ENCODE measurements at regions not wholly inside any gene's neighbourhood (a gene's known extent, or its start where the extent isn't known, plus 50 kb on each side); places are given as distances from the start of the nearest gene placed in this dataset.

- no peak for DNase-seq
These were observed 302.4 kb upstream of the PDZRN3 start for GRCh38 chr3:73927203-73927570.

DNA sequence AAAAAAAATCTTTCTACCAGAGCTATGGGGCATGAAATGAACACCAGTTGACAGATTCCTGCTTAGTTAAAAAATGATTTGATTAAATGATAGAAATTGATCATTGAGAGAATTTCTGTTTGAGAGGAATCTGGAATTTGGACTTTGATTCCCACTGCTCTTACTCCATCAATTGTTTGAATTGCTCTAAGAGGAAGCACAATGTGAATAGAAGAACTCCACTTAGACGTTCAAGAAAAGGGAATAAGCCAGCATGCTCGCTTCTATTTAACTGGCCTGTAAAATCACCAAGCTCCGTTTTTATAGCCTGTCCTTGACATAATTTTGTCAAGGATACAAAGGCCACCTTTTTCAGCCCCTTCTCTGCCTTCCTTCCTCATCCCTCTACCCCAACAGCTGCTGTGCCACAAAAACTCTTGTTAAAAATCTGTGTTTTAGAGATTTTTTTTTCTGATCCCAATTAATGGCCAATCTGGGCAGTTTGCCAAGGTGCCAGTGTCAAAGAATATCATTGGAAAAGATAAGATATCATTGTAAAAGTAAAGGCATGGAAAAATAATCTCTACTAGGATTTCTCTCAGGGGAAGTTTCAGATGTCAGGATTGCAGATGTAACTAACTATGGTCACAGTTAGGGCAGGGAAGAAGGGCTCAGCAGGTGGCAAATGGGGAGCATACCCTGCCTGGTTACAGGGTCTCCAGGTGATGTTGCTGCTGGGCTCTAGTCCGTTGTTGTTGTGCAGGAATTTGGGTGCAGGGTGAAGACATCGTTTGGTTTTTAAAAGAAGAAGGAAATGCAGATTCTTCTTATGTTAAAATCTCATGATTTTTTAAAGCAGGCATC, 301.8 kb upstream of the PDZRN3 start:
- peak; percentile 2 for DNase-seq

GRCh38 chr3:73925011-73925410, 300.3 kb upstream of the PDZRN3 start:
- DNase-seq: no peak

- DNase-seq: no peak
These were observed 299.3 kb upstream of the PDZRN3 start for GRCh38 chr3:73924048-73924447.

GRCh38 chr3:73917643-73918042, 292.9 kb upstream of the PDZRN3 start:
- DNase-seq: no peak

GRCh38 chr3:73915886-73916285, 291.1 kb upstream of the PDZRN3 start:
- no peak for DNase-seq

- no peak for DNase-seq
These were observed 283.5 kb upstream of the PDZRN3 start for GRCh38 chr3:73908218-73908617.

- DNase-seq: no peak
These were observed 276.9 kb upstream of the PDZRN3 start for GRCh38 chr3:73901686-73902085.

DNA sequence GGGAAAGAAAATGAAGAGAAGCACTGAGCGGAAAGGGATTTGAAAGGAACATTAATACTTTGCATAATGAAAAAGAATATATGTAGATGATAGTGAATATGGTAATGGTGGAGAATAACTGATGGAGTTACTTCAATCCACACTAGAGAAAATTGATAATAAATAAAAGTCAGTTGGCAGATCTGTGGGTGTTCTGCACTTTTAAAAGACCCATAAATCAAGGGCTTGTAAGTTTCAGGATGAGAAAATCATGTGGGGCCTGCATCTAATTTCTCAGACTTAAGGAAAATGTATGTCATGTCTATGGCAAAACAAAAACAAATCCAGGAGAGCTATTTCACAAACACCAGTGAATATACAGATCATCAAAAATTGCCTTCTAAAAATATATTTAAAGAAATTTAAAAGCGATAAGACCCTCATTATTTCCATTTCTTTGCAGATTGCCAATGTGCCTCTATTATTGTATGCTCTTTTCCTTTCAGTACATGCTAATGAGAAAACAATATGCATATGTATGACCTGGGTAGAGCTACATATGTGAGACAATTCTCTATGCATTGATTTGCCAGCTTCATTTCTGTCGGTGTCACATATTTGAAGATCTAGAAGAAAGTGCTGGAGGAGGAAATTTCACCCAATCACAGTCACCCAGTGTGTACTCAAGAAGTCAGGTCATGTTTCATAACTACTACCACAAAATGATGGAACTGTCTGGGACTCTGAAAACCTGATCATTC, 269.9 kb upstream of the PDZRN3 start:
- no peak for DNase-seq

GRCh38 chr3:73893089-73893488, 268.3 kb upstream of the PDZRN3 start:
- no peak for DNase-seq

GRCh38 chr3:73885862-73886261, 261.1 kb upstream of the PDZRN3 start:
- DNase-seq: no peak

DNA sequence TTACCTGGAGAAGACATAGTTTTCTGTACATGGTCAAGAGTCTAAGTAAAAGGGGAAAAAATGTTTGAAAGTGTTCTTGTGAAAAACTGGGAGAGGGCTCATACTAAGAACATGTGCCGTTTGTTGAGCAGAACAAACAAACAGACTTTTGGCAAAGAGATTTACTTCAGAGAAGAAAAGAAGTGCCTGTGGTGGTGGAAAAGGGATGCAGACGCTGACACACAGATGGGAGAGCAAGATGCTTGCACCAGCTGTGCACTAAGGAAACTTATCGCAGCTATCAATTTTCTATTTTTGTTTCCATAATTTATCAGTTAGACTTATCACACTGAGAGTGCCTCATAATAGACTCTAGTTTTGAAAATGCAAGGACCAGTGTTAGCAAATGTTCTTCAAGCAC, 259.6 kb upstream of the PDZRN3 start:
- no peak for DNase-seq

DNA sequence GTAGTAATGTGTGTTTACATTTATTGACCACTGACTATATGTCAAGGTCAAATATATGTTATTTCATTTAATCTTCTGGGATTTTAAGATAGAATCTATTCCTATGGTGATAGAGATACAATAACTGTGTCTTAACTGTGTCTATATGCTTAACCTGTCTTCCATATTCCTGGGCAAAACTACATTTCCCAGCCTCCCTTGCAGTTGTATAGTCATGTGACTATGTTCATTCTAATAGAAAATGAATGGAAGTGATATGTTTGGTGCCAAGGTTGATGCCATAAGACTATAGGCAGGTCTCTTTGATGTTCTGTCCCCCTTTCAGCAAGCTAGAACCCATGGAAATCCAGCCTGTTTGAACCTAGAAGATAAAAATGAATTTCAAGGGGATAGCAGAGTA, 258.8 kb upstream of the PDZRN3 start:
- DNase-seq: no peak

DNA sequence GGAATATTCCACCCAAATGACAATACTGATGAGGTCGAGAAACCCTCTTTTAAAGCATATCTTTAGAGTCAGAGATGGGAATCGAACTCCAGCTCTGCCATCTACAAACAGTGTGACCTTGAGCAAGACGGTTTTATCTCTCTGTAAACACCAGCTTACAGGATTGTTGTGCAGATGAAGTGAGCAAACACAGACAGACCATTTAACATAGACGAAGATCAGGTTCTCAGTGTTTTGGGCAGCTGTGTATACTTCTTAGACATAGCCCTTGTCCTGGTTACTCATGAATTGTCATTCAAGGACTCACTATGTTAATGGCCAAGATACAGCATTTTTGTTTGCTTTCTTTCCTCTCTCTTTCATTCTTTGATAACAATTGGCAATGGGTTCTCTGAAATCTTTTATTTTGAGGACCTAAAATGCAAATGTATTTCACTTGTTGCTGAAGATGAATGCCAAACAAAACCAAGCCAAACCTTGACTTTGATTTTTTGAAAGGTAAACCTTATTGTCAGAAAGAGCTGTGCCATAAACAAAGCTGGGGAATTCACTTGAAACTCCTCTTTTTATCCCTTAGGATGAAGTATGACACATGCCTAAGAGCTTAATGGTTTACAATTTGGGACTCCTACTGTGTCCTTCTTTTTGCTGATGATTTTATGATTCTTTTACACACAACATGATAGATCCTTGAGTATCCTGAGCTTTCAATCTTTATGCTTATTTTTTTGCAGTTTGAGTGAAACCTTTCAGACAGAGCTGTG, 250.0 kb upstream of the PDZRN3 start:
- no peak for DNase-seq

DNA sequence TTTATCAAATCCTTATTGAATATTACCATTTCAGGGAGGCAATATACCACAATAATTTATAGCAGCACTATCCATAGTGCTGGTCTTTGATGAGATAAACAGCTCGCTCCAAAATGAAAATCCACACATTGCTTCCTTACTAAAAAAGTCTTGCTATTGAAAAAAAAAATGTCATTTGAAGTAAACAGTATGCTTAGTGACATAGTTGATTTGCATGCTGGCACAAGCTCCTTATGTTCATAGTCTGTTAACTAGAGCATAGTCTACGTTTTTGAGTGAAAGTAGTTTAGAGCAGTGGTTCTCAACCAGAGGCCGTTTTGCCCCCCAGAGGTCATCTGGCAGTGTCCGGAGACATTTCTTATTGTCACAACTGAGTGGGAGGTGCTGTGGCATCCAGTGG, 249.4 kb upstream of the PDZRN3 start:
- no peak for DNase-seq

DNA sequence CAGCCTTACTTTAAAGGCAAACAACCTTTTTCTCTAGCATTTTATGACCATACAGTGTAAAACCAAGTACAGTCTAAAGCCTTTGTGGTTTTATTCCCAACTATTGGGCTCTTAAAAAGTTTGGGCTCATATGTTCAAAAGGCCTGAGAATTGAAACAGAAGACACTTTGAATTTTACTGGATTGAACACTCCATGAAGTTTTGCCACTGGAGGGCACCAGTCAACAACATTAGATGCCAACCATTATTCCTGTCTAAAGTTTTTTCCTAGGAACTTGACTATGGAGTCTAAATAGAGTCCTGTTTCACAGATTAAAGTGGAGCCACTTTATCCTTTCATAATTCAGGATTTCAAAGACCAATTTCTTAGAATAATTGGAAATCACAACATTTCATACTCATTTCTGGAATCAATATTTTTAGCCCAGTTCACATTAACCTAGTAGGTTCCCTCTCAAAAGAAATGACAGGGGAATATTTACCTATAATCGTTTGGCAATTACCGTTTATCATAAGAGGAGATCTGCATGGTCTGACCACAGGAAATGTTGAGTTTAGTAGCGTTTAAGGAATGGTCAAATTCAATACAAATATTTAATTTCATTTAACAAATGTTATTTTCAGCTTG, 244.1 kb upstream of the PDZRN3 start:
- no peak for DNase-seq

GRCh38 chr3:73867524-73867923, 242.8 kb upstream of the PDZRN3 start:
- DNase-seq: no peak

GRCh38 chr3:73866846-73867245, 242.1 kb upstream of the PDZRN3 start:
- DNase-seq: no peak

DNA sequence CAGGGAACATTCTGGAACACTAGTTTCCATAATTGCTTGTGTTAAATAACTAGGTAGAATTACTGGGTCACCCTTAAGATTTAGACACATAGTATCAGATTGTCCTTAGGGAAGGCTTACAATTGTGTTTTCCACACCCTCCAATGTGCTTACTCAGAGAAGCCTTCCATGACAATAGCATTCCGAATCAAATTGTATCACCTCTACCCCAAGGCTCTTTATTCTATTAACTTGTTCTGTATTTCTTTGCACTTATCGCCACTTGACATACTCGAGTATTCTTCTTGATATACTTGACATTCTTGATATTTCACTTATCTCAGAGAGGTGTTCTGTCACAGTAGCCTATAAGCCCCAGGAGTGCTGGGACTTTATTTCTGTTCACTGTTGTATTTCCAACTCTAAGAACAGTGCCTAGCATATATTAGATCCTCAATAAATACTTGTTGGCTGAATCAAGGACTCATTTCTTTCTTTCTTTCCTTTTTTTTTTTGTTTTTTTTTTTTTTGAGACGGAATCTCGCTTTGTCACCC, 238.9 kb upstream of the PDZRN3 start:
- no peak for DNase-seq

DNA sequence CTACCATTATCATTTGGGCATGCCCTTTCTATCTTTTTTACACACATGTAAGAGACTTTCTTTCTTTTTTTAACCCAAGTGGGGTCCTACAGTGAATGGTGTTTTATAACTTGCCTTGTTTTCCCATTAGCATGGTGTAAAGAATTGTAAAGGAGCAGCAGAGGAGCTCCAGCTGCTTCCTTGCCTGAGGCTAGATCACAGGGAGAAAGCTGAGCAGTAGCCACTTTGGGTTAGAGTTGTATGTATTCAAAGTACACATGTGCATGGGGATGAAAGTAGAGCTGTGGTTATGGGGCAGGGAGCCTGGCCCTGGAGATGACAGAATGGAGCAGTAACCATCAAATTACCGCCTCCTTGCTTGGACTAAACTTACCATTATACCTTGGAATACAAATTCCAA, 231.1 kb upstream of the PDZRN3 start:
- no peak for DNase-seq

GRCh38 chr3:73848173-73848906, 223.6 kb upstream of the PDZRN3 start:
- DNase-seq: peak; percentile 14

DNA sequence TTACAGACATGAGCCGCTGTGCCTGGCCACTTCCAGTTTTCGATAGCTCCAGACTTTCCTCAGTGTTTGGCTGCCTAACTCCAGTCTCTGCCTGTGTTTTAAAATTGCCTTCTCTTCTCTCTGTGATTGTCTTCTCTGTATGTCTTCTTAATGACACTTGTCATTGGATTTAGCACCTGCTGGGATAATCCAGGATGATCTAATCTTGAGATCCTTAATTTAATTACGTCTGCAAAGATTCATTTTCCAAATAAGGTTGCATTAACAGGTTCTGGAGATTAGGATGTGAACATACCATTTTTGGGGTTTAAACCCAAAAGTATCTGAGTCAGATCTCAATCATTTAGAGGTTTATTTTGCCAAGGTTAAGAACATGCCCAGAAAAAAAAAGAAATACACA, 222.2 kb upstream of the PDZRN3 start:
- no peak for DNase-seq
